ENCODE measurements at regions not wholly inside any gene's neighbourhood (a gene's known extent, or its start where the extent isn't known, plus 50 kb on each side); places are given as distances from the start of the nearest gene placed in this dataset.
"Not testable (repeated sequence)": the region's sequence is repeated elsewhere in the genome, so short reads cannot be mapped to it uniquely, and the experiment has no call there.

DNA sequence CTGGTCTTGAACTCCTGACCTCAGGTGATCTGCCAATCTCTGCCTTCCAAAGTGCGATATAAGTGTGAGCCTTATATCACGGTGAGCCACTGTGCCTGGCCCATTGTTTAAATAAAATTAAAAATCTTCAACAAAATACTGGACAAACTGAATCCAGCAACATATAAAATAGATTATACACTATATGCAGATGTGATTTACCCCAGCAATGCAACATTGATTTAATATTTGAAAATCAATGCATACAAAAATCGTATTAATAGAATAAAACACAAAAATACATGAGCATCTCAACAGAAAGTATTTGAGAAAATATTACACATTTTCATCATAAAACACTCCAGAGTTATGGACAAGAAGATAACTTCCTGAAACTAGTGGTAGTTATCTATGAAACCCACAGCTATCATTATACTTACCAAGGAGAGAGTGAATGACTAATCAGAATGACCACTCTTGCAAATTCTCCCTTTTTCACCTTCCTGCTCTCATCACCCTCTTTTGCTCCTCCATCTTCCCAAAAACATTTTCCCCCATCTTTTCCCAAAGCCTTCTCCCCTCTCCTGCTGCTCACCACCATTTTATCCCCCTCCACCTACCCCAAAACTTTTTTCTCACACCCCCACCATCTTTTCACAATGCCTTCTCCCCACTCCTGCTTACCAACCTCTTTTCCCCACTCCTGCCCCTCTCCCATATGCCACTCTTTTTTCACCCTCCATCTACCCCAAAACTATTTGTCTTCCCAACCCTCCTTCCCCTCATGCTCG, 122.1 kb upstream of the VPREB1 start:
- DNase-seq (ENCODE audit: low read depth in 2 of 2) = no peak

DNA sequence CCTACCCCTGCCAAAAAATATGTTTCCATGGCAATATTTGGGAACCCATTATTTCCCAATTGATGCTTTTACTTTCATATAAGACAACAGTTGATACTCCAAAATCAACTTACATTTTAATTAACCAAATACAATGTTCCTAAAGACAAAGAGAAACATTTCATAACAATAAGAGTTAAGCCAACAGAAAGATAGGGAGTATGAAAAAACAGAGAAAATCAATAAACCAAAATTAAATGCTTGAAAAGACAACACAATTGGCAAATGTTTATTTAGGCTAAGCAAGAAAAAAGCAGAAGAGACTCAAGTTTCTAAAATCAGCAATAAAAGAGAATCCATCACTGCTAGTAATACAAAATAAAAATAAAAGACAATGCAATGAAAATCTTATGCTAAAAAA, 123.1 kb upstream of the VPREB1 start:
- DNase-seq (ENCODE audit: low read depth in 2 of 2) = no peak

DNA sequence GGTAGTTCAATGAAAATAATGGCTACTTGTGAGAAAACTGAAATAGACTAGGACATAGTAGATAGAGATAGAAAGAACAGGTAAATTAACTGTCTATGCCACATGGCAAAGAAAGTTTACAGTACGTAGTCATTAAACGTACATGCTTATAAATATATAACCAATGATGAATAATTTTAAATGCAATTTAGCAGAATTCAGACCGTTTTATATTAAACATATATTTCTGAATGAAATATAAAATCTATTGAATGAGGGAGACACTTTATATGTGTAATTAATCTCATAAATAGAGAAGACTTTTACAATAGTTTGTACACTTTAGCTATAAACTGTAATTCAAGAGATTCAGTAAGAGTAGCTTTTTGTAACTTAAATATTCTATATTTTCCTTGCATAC, 124.4 kb upstream of the VPREB1 start:
- DNase-seq (ENCODE audit: low read depth in 2 of 2) = no peak

DNA sequence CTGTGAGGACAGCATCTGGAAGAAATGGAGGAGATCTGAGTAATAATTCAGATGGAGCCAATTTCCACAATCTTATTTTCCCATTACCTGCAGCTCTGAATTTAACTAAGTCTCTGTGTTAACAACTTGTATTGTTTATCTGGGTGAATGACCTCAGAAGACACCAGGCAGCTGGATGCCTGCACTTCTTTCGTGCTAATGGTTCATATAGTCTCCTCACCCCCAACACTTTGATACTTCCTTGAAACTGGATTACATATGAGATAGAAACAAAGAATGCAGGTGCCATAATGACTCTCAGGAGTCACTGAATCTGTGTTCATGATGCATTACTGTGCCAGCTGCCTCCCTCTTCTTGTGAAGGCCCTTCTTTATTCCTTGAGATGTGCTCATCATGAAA, 125.6 kb upstream of the VPREB1 start:
- no peak for DNase-seq (ENCODE audit: low read depth in 2 of 2)

DNA sequence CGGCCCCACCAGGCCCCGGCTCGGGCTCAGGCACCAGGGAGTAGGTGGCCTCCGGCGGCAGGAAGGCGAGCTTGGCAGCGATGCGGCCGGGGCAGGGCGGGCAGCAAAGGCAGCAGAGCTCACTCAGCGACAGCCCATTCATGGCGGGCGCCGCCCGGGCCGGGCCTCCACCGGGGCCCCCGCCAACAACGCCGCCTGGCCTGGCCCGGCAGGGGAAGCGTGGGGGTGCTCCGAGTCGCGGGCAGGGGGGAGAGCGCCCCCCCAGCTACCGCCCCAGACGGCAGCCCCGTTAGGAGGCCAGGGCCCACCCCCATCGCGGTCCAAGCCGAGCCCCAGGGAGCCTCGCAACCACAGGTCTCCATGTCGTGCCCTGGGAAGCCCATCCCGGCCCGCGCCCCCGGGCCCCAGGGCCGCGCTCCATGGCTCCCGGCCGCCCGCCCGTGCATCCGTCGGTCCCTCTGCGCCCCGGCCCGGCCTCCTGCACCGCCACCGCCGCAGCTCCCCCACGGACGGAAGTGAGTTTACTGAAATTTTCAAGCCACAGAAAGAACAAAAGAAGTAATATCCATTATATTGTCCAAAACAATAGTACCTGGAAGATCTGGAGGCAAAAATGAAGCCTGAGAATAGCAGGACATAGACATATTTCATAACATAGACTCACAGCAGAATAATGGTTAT, 126.6 kb upstream of the VPREB1 start:
- DNase-seq (ENCODE audit: low read depth in 2 of 2) = not testable (repeated sequence)

DNA sequence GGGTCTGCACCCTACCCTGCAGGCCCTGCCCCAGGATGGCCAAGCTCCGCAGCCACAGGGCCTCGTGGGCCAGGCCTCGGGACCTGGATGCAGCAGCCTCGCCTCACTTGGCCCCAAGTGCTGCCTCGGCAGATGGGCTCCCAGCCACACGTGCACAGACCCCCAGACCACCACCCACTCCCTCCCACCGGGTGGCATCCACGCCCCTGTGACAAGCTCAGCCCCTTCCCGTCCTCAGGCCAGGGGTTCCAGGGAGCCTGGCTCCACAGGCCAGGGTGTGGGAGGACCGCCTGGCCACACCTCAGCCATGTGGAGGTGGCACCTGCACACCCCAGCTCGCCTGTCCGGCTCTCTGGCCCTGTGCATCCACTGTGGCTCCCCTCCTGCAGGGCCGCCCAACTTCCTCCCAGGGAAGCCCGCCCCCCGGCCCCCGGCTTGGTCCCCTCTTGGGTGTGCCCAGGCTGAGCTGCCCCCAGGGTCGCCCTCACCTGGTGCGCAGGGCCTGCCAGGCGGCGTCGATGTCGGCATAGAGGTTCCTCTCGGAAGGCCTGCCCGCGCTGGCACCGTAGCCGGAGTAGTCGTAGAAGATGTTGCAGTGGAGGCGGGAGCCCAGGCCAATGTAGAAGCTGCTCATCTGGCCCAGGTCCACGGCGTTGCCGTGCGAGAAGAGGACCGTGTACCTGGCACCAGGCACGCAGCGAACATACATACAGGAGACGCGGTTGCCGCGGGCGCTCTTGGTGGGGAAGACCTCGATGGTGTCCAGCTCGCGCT, 127.4 kb upstream of the VPREB1 start:
- DNase-seq (ENCODE audit: low read depth in 2 of 2) = not testable (repeated sequence)

DNA sequence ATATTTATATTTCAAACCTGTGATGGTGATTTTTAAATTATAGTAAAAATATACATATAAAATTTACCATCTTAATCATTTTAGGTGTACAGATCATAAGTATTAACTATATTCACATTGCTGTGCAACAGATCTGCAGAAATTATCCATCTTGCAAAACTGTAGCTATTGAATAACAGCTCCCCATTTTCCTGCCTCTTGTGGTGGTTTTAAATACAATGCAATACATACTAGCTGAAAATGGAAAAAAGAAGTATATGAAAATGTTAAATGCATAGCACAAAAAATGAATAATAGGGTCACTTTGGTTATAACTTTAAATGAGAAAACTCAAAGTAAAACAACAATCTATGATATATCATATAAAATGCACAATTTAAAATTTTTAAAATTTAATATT, 130.9 kb upstream of the VPREB1 start:
- DNase-seq (ENCODE audit: low read depth in 2 of 2) = no peak

DNA sequence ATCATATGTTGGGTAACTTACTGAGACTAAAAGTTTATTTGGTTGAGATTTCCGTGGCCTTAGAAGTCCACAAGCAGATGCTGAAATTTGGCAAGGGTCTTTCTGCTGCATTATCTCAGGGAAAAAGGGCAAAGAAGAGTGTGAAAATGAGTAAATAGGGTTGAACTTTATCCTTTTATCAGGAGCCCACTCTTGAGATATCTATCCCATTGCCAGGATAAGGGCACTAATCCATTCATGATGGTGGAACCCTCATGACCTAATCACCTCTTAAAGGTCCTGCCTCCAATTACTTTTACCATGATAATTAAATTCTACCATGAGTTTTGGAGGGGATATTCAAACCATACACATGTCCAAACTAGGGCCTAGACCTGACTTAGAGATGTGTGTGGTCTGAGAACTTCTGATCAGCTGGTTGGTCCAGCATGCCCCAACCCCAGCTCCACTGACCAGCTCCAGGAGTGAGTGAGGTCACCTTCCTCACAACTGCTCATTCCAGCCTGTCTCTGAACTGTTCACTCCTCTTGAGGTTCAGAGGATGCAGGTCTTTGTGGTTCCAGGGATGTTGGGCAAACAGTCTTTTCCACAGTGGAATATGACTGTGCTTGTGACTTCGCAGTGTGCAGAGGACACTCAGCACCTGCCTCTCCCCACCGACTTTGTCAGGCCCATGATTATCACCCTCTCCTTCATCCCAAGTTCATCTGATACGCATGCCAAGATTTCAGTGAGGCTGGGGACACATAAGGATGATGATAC, 130.1 kb upstream of the TOP3B start:
- DNase-seq (ENCODE audit: low read depth in 2 of 2) = no peak

DNA sequence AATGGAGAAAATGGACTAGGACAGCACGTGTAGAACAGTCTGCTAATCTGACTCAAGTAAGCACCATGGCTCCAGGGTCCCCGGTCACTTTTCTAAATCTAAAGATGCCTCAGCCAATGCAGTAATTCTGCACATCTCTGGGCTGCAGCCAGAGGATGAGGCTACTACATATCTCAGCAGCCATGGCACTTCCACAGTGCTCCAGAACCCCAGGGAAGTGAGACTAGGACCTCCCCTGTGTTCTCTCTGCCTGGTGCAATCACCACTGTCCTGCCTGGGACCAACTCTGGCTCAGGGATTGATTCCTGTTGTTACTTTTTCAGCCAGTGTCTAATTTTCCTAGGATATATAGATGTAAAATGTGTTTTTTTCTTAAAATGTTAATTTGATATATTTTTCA, 129.4 kb upstream of the TOP3B start:
- no peak for DNase-seq (ENCODE audit: low read depth in 2 of 2)

DNA sequence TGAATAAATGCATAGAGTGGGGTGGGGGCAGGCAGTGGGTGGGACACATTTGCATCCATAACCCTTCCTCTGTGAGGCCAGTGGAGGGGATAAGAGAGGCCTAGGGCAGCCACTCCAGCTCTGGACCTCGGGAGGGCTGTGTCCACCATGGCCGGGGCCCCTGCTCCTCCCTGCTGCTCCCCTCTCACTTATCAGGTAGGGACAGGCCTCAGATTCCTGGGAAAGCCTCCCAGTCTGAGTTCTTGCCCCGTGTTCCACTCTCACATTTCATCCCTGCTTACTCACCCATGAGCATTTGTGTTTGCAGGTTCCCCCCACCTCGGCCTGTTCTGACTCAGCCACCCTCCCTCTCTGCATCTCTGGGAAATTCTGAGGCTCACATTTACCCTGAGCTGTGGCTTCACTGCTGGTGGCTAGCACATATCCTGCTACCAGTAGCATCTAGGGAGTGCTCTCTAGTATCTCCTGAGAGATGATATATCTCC, 128.7 kb upstream of the TOP3B start:
- peak in 1 of 2 donors; percentile 75 for DNase-seq (ENCODE audit: low read depth in 2 of 2)

DNA sequence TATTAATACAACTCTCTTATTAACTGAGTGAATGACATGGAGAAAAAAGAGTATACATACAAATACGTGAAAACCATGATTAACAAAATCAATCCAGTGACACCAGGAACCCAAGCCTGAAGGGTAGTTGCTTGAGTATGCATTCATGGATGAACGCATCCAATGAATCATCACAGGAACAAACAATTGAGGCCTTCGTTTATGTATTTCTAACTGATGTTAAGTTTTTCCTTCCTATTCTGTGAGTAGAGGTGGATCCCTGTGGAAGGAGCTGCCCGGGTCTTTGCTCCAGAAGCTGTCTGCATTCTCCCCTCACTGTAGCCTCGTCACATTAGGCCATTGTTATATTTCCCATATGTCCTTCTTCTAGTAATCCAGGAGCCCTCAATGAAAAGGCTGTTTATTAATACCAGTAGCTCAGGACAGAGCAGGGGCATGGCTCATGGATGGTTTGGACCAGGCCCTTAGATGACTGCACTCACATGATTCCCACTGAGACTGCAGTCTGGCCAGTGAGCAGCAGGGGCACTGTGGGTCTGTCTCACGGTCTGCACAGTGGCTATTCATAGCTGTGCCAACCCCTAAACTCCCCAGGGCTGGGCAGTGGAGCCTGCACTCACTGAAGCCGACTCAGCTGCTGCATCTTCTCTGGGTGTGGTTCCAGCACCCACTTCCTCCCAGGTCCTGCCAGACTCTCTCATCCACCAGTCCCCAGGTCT, 128.1 kb upstream of the TOP3B start:
- peak; percentile 49 to 68 for DNase-seq (ENCODE audit: low read depth in 2 of 2)

DNA sequence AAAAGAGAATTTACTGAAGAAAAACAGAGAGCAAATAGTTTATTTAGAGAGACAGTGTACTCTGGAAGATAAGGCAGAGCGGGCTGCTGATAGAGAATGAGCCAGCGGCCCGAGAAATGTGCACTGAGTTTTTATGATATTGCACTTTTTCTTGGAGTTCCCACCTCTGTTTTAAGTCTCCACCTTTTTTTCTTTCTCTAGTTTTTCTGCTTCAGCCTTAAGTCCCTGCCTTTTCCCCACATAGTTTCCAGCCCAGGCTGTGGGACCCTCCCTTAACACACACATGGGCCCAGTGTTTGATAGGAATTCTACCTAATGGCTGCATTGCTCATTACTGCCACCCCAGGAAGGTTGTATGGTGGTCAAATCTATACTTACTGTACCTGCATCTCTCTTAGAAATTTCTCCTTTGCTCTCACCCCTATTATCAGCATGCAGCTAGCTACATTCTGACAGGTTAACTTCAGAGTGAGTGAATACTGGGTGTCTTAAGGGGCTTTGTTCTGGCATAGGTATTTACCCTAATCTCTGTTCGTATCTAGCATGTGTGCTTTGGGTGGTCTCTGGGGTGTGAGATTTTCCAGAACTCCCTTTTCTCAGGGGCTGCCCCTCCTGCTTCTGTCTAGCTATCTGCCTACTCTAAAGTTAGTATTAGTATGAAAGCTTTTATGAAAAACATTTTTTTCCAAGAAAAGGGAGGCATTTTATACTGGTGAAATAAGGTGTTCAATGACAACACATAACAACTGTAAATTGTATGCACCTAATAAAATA, 127.3 kb upstream of the TOP3B start:
- DNase-seq (ENCODE audit: low read depth in 2 of 2) = no peak

DNA sequence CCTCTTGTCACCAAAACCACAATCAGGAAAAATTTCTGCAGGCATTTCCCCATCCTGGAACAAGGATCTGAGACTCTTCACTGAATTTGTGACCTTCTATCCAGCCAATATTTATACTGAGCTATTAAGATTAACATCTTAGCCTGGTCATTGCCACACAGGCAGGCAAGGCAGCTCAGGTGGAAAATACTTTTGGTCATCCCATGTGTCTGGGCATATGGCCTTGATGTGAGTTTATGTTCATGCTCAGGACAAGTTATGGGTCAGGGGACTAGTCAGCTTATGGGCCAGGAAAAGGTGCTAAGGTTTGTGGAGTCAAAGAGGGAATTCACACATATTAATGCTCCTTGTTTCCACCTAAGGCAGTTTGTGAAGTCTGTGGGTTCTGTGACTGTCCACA, 124.3 kb upstream of the TOP3B start:
- no peak for DNase-seq (ENCODE audit: low read depth in 2 of 2)

DNA sequence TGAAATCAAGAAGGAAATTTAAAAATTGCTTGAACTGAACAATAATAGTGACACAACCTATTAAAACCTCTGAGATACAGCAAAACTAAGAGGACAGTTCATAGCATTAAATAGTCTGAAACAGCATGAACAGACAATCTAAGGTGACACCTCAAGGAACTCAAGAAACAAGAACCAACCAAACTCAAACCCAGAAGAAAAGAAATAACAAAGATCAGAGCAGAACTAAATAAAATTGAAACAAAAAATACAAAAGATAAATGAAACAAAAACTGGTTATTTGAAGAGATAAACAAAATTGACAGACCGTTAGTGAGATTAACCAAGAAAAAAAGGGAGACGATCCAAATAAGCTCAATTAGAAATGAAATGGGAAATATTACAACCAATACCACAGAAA, 122.8 kb upstream of the TOP3B start:
- no peak for DNase-seq (ENCODE audit: low read depth in 2 of 2)

DNA sequence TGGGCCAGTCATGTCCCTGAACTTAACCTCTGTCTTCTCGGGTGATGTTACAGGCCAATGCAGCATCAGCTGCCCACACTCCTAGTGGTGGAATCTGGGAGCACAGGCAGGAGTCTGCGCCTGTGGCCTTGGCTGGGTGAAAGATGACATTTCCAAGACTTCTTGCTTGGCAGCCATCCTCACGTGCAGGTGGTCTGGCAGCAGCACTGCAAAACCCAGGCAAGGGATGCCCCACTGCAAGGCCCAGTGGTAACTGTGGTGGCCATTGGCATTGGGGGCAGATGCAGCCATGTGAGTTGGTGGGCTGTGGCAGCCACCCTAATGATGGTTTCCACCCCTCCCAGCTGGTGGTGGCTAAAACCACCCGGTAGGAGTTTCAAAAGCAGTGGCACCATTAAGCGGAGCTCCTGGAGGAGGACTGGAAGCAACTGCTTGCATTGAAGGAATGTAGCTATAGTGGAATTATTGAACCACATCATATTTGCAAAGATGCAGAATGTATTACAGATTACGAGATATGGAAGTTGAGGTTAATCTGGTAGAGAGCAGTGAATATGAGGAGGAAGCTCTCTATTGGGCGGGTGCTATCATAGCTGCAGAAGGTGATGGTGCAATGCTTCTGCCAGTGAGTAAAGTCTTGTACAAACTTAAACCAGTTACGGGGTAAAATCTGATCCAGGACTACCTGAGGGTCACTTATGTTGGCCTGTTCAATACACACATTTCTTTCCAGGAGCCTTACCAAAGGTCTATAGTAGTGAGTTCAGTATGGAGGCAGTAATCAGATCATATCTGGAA, 120.7 kb upstream of the TOP3B start:
- peak; percentile 8 to 13 for DNase-seq (ENCODE audit: low read depth in 2 of 2)

DNA sequence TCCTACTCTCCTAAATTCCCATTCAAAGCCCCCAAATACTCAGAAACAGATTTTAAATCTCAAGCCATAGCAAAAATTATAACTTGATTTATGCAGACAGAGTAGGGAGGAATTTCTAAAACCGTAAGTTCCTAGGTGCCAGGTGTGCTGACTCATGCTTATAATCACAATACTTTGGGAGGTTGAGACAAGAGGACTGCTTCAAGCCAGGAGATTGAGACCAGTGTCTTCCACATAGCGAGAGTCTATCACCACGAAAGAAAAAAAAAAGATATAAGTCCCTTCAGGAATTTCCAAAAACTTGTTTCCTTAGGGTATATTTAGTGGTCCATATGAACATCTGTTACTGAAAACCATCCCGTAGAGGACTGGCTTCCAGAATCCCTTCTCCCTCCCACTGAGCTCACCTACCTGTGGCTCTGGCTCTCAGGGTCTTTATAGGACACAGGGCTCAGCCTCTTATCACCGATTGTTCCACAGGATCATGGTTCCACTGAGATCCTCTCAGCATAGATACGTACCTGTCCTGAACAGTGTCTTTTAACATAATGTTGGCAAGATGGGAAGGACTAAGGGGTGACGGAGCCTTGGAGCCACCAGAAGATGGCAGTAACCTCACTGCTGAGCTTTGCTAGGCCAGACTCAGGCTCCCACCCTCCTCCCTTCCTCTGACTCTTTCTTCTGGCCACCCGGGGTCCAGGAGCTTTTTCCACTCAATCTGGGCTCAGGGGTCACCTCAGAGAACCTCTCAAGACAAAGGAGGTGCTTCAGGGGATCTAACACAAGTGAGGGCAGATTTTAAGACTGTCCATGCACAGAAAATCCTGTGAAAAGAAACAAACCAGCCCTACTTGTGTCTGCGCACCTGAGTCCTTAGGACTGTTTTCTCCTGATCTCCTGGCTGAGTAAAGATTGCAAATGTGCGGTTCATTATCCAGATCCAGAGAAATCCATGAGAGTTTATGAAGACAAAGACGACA, 117.5 kb upstream of the TOP3B start:
- peak in 1 of 2 donors; percentile 50 for DNase-seq (ENCODE audit: low read depth in 2 of 2)

DNA sequence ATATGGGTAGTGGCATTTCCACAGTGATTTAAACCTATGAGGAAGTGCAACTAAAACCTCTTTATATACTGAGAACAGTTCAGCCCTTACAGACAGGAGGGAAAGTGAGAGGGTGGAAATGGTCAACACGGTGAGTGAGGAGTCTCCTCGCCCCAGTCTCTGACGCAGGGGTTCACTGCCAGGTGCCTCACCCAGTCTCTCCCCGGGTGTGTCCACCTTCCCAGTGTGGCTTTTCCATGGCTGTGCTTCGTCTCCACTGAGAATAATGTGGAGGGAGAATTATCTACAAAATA, 116.6 kb upstream of the TOP3B start:
- DNase-seq (ENCODE audit: low read depth in 2 of 2) = no peak

DNA sequence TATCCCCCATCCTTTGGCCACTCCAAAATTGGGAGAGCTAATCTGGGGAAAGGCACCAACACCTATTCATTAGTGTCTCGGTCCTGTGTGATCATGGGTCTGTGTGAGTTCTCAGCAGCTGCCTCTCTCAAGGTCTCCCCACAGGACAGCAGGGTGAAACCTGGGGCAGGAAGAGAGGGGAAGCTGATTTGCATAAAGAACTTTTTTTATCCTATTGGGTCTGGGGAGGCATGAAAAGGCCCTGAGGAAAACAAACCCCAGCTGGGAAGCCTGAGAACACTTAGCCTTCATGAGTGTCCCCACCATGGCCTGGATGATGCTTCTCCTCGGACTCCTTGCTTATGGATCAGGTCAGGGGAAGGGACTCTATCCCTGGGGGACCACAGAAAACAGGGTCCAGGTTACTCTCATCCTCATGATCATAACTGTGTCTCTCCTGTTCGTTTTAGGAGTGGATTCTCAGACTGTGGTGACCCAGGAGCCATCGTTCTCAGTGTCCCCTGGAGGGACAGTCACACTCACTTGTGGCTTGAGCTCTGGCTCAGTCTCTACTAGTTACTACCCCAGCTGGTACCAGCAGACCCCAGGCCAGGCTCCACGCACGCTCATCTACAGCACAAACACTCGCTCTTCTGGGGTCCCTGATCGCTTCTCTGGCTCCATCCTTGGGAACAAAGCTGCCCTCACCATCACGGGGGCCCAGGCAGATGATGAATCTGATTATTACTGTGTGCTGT, 116.0 kb upstream of the TOP3B start:
- DNase-seq (ENCODE audit: low read depth in 2 of 2) = no peak
